GM21423 (cell line): ENCODE measurements at regions not wholly inside any gene's neighbourhood (a gene's known extent, or its start where the extent isn't known, plus 50 kb on each side); places are given as distances from the start of the nearest gene placed in this dataset.

Source experiments
- ATAC-seq: cut with Tn5 transposase; IDR thresholded peaks from one replicate; pipeline ENCODE4 v1.9.1; 2021; ENCODE audit warnings: mild to moderate bottlenecking, moderate library complexity; ENCODE audit not compliant: unreplicated experiment

DNA sequence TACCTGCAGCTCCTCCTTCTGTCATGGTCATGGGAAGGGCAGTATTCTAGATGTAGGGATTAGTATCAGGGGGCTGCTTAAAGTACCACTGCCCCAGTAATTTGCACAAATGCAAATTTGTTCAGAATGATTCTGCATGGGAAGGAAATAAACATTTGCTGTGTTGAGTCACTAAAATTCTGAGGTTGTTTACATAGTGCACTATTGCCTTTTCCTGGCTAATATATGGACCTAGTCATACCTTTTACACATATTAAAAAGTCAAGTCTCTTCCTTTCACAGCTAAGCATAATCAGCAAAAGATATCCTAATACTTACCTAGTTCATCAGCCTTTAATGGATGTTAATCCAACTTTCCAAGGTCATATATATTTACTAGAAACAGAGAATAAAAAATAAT, 746.4 kb upstream of the NR2F2 start:
- ATAC-seq: no peak

DNA sequence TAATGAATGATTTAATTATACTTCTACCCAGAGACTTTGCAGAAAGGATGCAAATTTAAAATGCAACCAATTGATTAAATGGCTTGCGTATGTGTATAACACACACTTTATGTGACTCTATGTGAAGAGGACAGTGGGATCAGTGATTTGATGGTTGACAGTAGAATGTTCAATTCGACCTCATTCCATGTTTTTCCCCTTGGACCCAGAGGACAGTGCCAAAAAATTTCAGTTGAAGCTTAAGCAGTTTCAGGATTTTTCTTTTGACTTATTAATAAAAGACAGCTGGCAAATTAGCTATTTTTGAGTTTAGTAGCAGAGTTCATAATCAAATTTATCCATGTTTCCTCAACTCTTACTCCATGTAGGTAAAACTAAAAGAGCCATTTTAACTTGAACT, 742.4 kb upstream of the NR2F2 start:
- no peak for ATAC-seq

DNA sequence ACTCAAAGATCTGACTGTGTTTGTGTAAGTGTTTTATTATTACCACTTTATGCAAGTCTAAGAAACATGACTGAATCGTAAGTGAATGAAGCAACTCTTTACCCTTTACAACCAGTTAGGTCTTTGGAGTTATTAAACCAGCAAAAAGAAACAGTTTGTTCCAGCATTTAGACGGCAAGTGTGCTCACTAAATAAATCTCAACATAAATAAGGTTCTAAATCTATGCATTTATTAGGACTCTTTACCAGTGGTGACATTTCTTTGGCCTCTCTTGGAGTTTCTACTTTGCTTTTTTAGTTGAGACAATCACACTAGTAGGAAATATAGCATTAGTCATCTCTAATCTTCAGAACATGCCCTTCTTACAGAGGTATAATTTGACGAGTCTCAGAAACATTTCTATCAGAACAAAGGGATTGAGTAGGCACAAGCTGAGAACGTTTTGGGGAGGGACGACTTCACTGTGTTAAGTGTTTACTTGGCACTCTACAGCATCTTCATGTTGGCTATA, 739.9 kb upstream of the NR2F2 start:
- ATAC-seq: no peak

DNA sequence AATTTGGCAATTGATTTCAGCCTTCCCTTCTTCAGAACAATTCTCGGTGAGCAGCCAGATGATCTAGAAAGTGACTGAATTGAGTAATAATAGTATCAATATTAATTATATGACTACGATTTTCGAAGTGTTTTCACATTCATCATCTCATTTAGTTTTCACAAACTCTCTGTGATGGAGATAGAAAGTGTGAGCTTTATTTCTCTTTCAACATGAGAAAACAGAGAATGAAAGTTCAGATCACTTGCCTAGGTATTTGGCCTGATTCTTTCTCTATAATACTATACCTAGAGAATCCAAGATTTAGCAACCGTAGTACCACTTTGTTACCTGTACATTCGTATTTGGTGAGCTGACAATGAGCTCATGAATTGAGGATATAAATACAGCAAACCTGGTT, 739.2 kb upstream of the NR2F2 start:
- no peak for ATAC-seq

DNA sequence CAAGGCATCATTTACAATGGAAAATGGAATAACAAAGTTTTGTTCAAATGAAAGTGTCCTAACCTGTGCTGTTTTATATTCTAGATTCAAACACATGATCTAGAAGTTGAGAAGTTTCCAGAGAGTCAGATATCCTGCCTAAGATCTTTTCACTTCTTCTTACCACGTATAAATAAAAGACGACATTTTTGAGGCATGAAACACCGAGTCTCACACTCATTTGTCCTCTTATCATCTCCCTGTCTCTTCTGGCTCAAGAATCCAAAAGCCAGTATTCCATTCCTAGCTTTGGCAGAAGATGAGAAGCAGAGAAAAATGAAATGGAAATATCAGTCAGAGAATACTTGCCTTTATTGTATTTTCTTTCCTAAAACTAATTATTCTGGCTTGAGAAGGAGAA, 738.6 kb upstream of the NR2F2 start:
- ATAC-seq: no peak

DNA sequence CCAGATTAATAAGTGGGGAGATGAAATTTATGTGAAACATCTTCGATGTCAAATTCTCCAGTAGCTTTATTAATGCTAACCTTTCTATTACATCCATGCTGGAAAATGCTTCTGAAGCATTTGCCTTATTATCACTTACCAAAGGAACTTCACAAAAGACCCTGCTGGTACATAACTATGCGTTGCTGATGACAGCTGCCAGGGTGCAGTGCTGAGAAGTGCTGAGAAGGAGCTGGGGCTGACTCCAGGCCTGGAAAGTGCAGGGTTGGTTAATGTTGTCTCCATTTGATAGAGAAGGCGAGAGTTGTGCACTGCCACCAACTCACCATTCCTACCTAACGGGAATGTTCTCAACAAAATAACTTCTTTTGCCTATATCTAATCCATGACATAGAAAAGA, 736.0 kb upstream of the NR2F2 start:
- no peak for ATAC-seq

DNA sequence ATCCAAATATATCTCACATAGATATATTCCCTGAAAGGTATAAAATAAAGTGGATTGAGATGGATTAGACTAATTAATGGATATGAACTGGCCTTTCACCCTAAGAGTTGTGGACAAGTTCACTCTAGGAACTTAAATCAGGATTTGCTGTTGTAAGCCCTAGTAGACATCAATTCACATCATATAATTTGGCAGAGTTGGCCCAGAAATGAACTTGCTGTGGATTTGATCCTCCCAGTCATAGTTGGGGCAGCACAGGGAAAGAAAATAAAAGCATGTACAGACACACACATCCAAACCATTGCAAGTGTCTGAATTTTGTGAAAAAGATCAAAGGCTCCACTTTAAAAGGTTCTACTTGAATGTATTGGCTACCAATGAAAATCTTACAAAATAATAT, 734.7 kb upstream of the NR2F2 start:
- no peak for ATAC-seq

DNA sequence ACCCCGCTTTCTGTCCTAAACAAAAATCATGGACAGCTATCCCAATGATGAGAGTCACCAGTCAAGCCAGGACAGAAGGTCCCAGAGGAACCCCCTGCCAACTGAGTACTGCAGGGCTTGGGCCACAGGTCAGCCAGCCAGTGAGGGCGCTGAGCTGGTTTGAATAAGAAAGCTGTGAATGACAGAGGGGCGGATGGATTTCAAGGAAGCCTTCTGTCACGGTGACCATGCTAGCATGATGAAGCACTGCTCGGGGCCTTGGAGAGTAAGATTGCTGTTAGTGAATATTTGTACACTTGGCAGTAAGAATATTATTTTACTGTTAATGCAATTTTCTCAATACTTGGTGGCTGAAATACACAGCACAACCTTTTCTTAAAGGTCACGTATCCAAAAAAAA, 734.0 kb upstream of the NR2F2 start:
- no peak for ATAC-seq

DNA sequence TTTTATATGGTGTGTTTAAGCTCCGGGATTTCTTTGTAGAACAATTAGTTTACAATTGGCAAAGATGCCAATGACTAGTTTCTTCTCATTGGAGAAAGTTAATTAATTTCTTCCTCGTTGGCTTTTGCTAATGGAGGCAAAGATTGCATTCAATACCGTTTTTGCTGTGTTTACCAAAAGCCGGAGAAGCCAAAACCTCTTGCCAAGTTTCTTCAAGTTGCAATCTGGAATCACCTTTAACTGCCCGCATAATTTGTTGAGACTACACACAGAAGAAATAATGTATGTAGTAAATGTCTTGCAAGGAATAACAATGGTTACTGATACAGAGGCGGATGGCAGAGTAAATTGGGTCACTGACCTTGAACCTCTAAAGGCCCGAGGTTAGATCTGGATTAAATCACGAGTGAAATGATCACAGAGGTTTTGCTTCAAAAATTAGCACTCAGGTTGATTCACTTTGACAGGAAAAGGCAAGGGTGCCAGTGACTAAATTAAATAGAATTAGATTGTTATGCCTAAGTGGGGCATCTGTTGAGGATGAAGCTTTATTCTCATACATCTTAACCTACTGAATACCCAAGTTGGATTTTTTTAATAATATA, 732.1 kb upstream of the NR2F2 start:
- no peak for ATAC-seq

DNA sequence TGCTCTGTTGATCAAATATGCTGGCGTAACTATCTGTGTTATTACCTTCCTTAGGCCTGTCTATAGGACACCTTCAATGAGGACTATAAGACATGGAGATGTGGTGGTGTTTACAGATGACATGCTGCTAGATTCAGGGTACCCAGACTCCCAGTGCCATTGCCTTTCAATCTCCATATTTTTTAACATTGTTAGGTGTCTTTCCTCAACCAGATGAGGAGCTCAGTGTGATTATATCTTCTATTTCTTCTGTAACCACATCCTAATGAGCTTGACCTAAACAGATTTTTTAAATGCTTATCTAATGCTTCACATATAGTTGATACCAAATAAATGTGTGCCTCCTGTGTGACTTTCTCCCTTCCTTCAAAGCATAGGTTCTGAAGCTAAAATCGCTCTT, 730.1 kb upstream of the NR2F2 start:
- no peak for ATAC-seq

DNA sequence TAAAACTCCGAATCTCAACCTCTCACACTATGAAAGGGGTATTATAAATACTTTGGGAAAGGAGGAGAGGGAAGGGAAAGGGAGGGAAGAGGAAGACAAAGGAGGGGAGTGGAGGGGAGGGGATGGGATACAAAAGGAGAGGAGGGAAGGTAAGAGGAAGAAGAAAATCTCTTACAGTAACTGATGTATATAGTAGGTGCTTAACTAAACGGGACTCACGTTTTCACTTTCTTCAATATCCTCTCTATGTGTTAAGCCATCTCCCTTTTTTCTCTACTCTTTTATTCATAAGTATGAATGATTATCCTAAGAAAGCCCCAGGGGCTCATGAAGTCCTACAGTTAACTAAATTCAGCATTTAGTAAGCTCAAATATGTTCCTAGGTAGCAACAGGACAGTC, 729.6 kb upstream of the NR2F2 start:
- ATAC-seq: no peak

DNA sequence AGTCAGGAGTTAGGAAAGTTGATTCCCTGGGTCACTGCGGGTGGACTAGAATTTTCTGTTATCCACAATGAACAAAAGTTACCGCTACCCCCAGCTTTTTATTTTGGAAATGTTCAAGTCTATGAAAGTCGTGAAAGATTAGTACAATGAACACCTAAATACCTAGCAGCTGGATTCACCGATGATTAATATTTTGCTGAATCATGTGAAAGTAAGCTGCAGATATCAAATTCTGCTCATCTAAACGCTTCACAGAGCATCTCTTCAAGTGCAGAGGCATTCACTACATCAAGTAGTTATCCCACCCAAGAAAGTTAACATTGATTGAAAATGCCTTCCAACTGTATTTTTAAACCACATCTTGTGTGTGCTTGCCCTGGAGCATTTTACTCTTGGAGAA, 729.0 kb upstream of the NR2F2 start:
- no peak for ATAC-seq

DNA sequence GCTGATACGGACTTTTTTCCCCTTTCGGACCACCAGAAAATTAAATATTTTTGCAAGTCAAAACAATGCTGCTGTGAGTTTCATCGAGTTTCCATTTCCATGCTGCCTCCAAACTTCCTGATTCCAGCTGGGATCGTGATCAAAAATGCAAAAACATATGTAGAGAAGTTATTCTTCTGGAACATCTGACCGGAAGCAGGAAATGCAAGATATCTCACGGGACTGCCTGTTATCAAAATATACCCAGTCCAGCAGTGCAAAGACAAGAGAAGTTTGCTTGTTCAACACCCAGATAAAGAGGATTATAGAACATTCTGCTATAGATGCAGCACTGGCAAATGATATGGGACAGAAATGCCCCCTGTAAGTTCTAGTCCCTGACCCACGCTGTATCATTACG, 726.7 kb upstream of the NR2F2 start:
- ATAC-seq: no peak

DNA sequence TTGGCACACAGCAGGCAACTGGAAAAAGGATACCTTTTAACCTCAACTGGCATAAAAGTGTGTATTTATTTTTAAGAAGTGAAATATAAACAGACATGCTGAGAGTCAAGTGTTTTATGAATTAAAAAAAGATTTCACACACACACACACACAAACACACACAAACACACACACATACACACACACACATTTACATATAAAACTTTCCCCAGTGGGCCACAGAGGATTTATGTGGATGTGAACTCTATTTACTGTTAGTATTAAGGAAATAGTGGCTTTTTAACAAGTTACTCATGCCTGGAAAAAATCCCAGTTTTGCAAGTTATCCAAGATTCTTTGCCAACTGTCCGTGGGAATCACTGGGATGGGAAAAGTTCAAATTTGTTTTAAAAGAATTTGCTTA, 725.9 kb upstream of the NR2F2 start:
- ATAC-seq: no peak

DNA sequence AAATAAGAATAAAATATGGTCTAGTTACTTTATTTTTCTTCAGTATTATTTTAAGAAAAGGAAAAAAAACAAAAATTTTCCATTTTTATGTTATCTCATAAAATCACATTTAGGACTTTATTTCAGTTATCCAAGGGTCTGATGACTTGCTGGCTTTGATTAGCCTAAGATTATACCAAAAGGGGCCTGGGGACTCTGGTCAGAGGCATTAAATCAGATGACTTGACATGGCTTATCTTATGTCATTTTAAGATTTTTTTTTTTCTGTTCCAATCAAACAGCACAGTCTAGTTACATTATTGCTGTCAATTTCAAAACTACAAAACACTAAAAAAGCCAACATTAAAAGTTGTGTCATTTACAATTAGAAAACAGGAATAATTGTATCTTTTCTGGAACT, 725.4 kb upstream of the NR2F2 start:
- ATAC-seq: no peak

DNA sequence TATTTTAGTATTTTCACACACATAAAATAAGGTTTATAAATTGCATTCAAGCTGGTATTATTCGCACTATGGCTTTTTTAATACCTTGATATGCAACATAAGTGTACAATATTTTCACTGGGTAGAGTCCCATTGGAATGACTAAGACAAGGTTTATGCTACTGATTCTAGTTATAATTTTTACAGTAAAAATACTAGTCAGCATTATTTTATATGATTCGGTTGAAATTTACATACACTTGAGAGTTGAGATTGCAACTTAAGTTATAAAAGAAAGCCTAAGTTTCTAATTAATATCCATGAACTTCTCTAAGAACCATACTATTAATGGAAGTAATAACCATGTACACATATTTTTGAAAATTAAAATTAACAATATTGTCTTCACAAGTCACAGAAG, 723.9 kb upstream of the NR2F2 start:
- no peak for ATAC-seq

DNA sequence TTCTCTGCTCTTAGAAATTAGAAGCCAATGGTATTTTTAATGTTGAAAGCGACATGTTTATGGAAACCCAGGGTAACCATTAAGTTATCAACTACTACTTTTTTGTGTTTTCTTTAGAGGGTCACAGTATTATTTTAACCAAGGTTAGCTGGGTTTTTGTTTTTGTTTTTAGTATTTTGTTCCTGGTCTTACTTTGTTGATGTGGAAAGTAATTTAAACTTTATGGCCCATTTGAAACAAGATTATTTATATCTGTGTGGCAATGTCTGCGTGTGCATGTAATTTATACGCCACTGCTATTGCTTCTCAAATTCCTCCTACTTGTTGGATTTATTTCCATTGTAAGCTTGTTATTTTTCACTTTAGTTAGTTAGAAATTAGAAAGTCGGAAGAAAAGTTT, 722.1 kb upstream of the NR2F2 start:
- ATAC-seq: no peak

DNA sequence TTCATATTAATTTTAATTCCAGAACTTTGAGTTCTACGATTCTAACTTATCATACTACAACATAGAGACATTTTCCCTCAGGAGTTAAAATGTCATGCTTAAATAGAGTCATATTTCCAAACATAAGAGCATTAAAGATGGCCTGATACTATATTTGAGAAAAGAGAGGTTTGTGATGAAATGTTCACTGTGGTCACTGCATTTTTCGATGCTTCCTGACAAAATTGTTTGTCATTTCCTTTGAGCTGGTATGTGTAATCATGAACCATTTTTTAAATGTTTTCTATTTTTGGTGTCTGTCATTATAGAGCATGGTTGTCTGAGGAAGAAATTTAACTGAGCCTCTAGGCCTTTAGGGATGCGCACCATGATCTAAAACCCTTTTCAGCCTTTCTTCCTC, 721.4 kb upstream of the NR2F2 start:
- ATAC-seq: no peak

DNA sequence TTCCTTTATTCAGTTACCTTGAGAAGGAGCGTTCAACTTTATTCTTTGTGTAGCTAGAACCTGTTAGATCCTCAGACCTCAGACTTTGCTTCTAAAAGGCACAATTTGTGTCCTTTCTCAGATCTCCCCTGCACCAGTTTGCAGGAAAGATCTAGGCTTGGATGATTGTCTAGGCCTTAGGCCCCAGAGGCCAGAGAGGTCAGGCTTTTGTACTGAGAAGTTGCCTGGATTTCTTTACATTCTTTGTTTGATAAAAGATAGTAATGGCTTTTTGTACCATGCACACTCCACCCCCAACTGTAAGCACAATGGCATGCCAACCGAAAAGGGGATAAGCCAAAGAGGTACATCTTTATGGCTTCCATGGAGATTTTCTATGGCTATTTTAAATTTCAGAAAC, 719.6 kb upstream of the NR2F2 start:
- ATAC-seq: no peak

DNA sequence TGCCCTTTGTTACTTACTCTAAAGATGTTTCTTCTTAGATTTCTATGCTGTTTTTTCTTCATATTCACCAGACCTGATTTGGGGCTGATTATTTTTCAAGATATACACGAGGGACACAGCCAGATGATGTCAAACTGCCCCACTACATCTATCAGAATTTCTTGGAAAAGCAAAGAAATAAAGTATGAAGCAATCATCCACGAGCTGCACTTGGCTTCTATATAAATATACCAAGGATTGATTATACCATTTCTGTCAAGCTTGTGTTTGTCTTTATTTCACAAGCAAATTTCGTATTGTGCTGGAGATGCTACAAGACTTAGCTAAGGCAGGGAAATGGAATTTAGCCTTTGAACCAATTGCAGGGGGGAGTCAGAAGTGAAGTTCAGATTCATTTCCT, 715.1 kb upstream of the NR2F2 start:
- no peak for ATAC-seq

DNA sequence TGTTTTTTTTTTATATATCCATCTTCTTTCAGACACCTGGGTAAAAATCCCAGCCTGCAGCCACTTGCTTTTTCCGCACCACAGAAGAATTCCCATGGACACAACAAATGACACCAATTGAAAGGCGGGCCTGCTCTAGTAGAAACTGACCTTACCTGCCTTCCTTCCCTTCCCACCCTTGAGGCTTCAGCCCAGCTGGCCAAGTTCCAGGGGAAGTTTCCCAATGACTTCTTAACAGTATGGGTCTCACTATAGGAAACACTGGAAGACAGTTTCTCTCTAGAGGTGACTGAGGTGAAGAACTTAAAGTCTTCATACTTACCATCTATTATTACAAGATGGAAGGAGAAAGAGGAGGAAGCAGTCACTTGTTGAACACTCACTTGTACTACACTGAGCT, 714.2 kb upstream of the NR2F2 start:
- ATAC-seq: no peak

DNA sequence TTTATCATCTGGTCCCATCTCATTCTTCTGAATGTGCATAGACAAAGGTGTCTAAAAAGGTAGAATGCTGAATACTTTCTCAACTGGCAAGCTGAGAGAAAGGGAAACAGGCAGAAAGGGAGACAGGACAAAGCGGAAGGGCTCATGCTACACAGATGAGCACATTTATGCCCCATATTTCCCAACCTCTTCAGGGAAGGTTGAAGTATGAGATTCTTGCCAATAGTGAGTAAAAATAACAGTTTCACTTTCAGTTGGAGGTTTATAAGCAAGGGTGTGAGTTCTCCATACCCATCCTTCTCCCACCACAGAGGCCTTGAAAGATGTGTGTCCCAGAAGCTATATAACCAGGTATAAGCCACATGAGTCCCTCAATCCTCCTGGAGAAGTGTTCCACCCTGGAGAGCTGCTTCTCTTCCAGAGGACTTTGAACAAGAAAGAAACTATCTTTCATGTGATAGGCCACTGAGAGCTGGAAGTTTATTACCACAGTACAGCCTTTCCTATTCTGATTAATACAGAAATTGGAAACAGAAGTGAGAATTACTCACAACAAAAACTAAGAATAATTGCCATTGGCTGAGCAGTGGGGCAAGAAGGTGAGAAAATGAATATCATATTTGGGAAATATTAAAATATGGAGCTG, 709.4 kb upstream of the NR2F2 start:
- no peak for ATAC-seq

DNA sequence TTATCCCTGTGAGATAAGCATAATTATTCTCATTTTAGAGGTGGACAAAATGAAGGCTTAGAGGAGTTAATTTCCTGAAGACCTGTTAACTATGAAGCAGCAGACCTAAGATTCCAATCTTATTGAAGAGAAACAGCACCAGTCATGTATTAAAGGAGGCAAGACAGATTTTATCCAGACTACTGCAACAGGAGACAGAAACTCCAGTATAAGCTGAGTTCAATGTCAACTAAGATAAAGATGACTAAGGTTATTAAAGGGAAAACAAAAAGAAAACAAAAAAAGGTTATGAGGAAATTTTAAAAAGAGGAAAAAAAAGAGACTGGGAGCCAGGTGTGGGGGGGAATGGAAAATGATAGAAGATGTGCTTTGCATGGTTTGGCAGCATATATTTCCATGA, 707.7 kb upstream of the NR2F2 start:
- no peak for ATAC-seq
